22Rv1 (cell line): ENCODE measurements at regions not wholly inside any gene's neighbourhood (a gene's known extent, or its start where the extent isn't known, plus 50 kb on each side); places are given as distances from the start of the nearest gene placed in this dataset.

Source experiments
- ZFX ChIP-seq: fragments of 450-650 bp; IDR thresholded peaks from 2 replicates; pipeline ENCODE4 v1.6.1; 2017; ENCODE audit warnings: antibody characterized with exemption, borderline replicate concordance
- TF ChIP-seq, protein P1 (sequence below): fragments of 450-650 bp; IDR thresholded peaks from 2 replicates; pipeline ENCODE4 v1.5.1; 2017; ENCODE audit warnings: mild to moderate bottlenecking

DNA sequence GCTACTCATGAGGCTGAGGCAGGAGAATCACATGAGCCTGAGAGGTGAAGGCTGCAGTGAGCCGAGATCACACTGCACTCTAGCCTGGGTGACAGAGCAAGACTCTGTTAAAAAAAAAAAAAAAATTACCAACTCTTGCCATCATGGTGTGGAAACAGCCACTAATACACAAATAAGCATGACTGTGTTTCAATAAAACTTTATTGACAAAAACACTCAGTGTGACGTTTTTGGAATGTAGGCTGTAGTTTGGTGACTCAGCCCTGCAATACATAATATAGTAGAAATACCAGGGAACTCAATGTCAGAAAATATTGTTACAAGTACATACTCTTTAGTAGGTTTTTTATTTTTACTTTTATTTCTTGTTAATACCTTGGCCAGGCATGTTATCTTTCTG lies 207.1 kb downstream of the CASP12 start:
- TF ChIP-seq, protein P1, sequence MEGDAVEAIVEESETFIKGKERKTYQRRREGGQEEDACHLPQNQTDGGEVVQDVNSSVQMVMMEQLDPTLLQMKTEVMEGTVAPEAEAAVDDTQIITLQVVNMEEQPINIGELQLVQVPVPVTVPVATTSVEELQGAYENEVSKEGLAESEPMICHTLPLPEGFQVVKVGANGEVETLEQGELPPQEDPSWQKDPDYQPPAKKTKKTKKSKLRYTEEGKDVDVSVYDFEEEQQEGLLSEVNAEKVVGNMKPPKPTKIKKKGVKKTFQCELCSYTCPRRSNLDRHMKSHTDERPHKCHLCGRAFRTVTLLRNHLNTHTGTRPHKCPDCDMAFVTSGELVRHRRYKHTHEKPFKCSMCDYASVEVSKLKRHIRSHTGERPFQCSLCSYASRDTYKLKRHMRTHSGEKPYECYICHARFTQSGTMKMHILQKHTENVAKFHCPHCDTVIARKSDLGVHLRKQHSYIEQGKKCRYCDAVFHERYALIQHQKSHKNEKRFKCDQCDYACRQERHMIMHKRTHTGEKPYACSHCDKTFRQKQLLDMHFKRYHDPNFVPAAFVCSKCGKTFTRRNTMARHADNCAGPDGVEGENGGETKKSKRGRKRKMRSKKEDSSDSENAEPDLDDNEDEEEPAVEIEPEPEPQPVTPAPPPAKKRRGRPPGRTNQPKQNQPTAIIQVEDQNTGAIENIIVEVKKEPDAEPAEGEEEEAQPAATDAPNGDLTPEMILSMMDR = no peak
- no peak for TF ChIP-seq ZFX
